ENCODE measurements at regions not wholly inside any gene's neighbourhood (a gene's known extent, or its start where the extent isn't known, plus 50 kb on each side); places are given as distances from the start of the nearest gene placed in this dataset.

DNA sequence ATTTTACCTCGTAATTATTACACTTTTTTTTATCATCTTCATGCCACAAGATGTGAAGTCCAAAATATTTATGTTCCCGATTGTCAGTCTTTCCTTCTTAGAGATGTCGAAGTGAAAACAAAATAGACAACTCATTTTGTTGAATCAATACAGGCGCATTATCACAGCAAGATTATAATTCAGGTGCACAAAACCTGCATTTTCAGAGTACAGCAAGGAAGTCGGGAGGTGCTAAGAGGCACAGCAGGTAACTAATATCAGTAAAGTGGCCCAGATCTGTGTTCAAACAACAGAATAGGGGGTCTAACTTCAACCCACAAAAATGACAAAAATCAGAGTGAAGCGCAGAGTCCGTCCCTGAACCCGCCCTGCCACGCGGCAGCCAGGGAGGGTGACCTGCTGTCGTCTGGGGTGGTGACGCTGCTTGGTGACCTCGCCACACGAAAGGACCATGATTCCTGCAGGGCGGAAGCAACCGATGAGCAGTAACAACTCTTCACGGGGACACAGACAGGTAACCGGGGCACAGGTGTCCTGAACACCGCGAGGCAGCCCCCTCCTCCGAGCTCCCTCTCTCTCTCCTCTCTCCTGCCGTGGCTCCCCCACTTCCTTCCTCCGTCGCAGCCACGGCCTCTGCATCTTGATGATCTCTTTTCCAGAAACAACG, 50.9 kb upstream of the SPACA7 start (continued):
- TF ChIP-seq, protein P1, sequence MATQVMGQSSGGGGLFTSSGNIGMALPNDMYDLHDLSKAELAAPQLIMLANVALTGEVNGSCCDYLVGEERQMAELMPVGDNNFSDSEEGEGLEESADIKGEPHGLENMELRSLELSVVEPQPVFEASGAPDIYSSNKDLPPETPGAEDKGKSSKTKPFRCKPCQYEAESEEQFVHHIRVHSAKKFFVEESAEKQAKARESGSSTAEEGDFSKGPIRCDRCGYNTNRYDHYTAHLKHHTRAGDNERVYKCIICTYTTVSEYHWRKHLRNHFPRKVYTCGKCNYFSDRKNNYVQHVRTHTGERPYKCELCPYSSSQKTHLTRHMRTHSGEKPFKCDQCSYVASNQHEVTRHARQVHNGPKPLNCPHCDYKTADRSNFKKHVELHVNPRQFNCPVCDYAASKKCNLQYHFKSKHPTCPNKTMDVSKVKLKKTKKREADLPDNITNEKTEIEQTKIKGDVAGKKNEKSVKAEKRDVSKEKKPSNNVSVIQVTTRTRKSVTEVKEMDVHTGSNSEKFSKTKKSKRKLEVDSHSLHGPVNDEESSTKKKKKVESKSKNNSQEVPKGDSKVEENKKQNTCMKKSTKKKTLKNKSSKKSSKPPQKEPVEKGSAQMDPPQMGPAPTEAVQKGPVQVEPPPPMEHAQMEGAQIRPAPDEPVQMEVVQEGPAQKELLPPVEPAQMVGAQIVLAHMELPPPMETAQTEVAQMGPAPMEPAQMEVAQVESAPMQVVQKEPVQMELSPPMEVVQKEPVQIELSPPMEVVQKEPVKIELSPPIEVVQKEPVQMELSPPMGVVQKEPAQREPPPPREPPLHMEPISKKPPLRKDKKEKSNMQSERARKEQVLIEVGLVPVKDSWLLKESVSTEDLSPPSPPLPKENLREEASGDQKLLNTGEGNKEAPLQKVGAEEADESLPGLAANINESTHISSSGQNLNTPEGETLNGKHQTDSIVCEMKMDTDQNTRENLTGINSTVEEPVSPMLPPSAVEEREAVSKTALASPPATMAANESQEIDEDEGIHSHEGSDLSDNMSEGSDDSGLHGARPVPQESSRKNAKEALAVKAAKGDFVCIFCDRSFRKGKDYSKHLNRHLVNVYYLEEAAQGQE (IDR thresholded peaks at IDR 0.05; ENCODE audit: low read depth) = no peak

DNA sequence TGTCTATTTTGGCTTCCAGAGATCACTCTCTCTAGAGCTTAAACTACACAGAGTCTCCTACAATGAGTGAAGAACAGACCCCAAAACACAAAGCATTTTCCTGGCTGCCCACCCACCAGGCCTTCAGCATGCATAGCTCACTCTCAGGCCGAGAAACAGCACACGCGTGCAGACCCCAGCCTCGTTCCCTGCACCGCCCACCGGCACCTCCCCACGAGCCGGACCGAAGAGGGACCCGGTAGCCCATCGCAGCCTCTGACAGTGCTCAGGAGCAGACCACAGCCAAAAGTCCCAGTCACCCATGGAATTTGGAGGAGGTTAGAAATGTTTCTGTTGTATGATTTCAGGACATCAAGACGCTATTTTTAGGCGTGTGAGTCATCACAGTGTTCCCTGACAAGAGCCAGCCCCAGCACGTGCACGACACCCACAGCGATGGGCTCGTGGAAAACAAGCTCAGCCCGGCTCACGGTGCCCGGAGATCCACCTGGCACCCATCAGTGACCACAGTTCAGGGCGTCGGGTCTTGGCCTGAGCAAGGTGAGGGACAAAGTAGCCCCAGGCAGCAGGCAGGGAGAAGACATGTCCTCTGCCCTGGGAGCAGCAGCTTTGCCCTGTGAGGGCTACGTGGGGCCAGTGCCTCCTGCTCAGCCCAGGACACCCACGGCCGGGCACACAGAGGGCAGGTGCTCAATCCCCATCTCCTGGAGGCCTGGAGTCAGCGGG, 50.1 kb upstream of the SPACA7 start:
- no TSS peak for BruUV-seq (replicated peaks)
- H3K27ac ChIP-seq (ENCODE audit: low read depth, low read length) = no peak overlapping the region
- H4K20me1 ChIP-seq (ENCODE audit: insufficient read depth) = no peaks in the 10 kb centered on the region
- DNase-seq (ENCODE audit: low read depth, low spot score) (no peak), ATAC-seq (no peak)
- H3K79me2 ChIP-seq (ENCODE audit: insufficient read depth, low read length) = no peaks in the 10 kb centered on the region
- H3K4me1 ChIP-seq (ENCODE audit: control insufficient read depth in 1 of 2, insufficient read depth in 2 of 2, low read length in 2 of 2) = peaks cover 4 to 5% of the 10 kb centered on the region in 2 experiments; a peak in 3 of 4 replicates
- ChIA-PET RAD21 (ENCODE audit: low non-redundant PET in 1 of 2, low total read pairs in 2 of 2, uncharacterized antibody in 2 of 2, unreplicated experiment in 2 of 2) (no interaction called here), POLR2A (no interaction called here), CTCF (no interaction called here)
- H3K9me3 ChIP-seq (ENCODE audit: control insufficient read depth in 1 of 2, insufficient read depth in 1 of 2, low read depth in 1 of 2, low read length in 2 of 2) = no peaks in the 10 kb centered on the region
- H3K9ac ChIP-seq (ENCODE audit: low read length) = no peak overlapping the region
- H2AFZ ChIP-seq (ENCODE audit: low read depth, low read length, poor library complexity, severe bottlenecking) = no peak overlapping the region
- H3K27me3 ChIP-seq (ENCODE audit: insufficient read depth, low read length) = peaks cover 21% of the 10 kb centered on the region; the same call in 1 of the 2 replicates
- intact Hi-C loops (cut with micrococcal nuclease) = loop anchor here (10.0 kb wide), 1 partner anchor 51 kb away; no protein-coding TSS in a partner anchor
- H3K4me2 ChIP-seq (ENCODE audit: low read length) = no peak overlapping the region
- H3K4me3 ChIP-seq (replicated peaks in 1 of 2; ENCODE audit: low read depth in 1 of 2, low read length in 2 of 2) = no peak overlapping the region
- no peaks in the 10 kb centered on the region for H3K36me3 ChIP-seq (ENCODE audit: control insufficient read depth in 1 of 2, insufficient read depth in 2 of 2, low read length in 2 of 2)
- H3K9me2 ChIP-seq (ENCODE audit: insufficient read depth) = no peaks in the 10 kb centered on the region
- no peak for TF ChIP-seq POLR2AphosphoS5 (IDR thresholded peaks at IDR 0.05; ENCODE audit: low read depth, low read length)
- TF ChIP-seq ELF1 (IDR thresholded peaks at IDR 0.05; ENCODE audit: borderline replicate concordance, low read depth) = no peak
- TF ChIP-seq SP1 (IDR thresholded peaks at IDR 0.05; ENCODE audit: low read depth) = no peak
- TF ChIP-seq, protein P2, sequence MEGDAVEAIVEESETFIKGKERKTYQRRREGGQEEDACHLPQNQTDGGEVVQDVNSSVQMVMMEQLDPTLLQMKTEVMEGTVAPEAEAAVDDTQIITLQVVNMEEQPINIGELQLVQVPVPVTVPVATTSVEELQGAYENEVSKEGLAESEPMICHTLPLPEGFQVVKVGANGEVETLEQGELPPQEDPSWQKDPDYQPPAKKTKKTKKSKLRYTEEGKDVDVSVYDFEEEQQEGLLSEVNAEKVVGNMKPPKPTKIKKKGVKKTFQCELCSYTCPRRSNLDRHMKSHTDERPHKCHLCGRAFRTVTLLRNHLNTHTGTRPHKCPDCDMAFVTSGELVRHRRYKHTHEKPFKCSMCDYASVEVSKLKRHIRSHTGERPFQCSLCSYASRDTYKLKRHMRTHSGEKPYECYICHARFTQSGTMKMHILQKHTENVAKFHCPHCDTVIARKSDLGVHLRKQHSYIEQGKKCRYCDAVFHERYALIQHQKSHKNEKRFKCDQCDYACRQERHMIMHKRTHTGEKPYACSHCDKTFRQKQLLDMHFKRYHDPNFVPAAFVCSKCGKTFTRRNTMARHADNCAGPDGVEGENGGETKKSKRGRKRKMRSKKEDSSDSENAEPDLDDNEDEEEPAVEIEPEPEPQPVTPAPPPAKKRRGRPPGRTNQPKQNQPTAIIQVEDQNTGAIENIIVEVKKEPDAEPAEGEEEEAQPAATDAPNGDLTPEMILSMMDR (IDR thresholded peaks at IDR 0.05 in 2 of 3, conservative IDR thresholded peaks at IDR 0.05 in 1 of 3; ENCODE audit: borderline replicate concordance in 1 of 3, insufficient read depth in 1 of 3, low read depth in 2 of 3, low read length in 2 of 3) = no peak
- no peak for TF ChIP-seq YY1 (IDR thresholded peaks at IDR 0.05; ENCODE audit: extremely low read depth, insufficient replicate concordance, low read depth, low read length)
- TF ChIP-seq, protein P3, sequence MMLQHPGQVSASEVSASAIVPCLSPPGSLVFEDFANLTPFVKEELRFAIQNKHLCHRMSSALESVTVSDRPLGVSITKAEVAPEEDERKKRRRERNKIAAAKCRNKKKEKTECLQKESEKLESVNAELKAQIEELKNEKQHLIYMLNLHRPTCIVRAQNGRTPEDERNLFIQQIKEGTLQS (IDR thresholded peaks at IDR 0.05) = no peak
- TF ChIP-seq, protein P4, sequence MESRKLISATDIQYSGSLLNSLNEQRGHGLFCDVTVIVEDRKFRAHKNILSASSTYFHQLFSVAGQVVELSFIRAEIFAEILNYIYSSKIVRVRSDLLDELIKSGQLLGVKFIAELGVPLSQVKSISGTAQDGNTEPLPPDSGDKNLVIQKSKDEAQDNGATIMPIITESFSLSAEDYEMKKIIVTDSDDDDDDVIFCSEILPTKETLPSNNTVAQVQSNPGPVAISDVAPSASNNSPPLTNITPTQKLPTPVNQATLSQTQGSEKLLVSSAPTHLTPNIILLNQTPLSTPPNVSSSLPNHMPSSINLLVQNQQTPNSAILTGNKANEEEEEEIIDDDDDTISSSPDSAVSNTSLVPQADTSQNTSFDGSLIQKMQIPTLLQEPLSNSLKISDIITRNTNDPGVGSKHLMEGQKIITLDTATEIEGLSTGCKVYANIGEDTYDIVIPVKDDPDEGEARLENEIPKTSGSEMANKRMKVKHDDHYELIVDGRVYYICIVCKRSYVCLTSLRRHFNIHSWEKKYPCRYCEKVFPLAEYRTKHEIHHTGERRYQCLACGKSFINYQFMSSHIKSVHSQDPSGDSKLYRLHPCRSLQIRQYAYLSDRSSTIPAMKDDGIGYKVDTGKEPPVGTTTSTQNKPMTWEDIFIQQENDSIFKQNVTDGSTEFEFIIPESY (IDR thresholded peaks at IDR 0.05; ENCODE audit: extremely low read depth, insufficient replicate concordance, low read length) = no peak
- no peak for TF ChIP-seq CEBPB (IDR thresholded peaks at IDR 0.05; ENCODE audit: low read depth)
- TF ChIP-seq, protein P1 (IDR thresholded peaks at IDR 0.05; ENCODE audit: low read depth) = no peak
